ENCODE measurements at regions not wholly inside any gene's neighbourhood (a gene's known extent, or its start where the extent isn't known, plus 50 kb on each side); places are given as distances from the start of the nearest gene placed in this dataset.

DNA sequence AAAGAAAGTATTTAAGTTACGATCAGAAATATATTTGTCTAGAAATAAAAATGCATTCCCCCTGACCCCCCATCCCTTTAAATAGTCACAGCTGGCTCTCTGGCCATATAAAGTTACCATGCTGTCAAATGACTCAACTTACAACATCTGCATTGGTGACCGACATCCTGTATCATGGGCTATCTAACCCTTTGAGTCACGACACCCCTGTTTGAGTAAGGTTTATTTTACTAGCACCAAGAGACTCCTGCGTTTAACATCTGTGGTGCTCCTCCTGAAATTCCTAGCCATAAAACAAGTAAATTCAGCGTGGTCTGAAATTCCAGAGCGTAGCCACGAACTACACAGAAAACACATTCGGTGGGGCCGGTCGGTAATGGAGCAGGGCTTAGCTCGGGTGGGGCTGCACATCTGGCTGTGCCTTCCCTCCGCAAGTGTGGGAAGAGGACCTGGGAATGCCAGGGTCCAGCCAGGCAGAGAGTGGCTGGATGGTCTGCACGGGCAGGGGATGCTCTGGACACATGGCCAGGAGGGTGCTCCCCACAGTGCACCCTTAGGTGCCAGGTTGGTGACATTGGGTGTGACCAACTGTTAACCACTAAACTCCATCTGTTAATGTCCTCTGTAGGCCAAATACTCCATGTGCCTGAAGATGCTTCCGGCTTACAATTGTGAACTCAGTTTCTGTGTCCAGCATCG lies 53.0 kb upstream of the CLDN14 start:
- no peak overlapping the region for H3K4me3 ChIP-seq (ENCODE audit: low read length)
- no peak for TF ChIP-seq ZNF274 (IDR thresholded peaks at IDR 0.05; ENCODE audit: low read depth, low read length)

DNA sequence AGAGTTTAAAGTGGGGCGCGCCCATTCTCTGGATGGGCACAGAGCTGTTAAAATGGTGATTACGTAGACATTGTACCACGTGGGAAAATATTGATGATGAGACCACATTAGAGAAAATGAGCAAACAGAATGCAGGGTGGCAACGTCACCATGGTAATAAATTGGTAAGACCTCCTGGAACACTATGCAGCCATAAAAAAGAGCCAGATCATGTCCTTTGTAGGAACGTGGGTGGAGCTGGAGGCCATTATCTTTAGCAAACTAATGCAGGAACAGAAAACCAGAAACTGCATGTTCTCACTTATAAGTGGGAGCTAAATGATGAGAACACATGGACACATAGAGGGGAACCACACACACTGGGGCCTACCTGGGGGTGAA lies 53.5 kb upstream of the CLDN14 start:
- no peak for TF ChIP-seq ZNF274 (IDR thresholded peaks at IDR 0.05; ENCODE audit: low read depth, low read length)
- H3K4me3 ChIP-seq (ENCODE audit: low read length), result no peak overlapping the region

DNA sequence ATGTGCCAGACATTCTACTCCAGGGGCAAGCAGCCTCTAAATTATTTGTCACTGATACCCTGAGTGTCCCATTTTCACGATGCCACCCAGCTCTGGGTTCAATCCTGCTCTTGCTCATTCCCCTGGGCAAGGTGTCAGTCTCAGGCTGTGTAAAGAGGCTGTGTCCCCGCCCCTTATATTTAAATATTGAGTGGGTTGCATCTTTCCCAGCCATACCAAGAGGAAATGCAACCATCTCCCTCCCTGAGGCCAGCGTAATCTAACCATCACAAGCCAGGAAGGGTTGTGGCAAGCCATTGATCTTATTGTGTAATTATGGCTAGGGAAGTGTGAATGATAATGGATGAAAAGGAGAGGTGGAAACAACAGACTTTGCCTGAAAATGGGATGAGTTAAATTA lies 54.7 kb upstream of the CLDN14 start:
- no peak for TF ChIP-seq ZNF274 (IDR thresholded peaks at IDR 0.05; ENCODE audit: low read depth, low read length)
- no peak overlapping the region for H3K4me3 ChIP-seq (ENCODE audit: low read length)

DNA sequence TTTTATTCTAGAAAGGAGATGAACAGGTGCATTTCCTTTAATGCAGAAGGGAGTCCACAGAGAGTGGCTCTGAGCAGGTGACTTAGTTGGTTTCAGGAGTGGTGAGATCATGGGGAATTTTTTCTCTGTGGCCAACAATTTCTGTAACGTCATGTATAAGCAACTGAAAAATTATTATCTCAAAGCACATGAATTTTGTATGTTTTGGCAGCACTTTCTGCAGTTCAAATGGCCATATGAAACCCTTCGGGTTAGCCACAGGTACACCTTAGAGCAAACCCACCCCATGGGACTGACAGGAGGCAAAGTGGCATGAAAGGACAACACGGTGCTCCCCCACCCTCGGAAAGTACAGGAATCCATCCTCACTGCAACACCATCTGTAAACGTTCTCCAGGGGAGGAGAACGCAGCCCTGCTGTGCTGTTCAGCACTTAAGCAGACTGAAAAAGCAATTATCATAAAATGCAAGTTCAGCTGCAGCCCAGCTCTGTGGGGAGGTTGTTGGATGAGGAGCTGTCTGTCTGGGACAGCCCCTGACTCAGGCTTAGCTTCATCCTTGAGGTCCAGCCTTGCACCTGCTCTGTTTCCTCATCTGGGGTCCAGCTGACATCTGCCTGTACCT lies 55.8 kb upstream of the CLDN14 start:
- no peak for TF ChIP-seq ZNF274 (IDR thresholded peaks at IDR 0.05; ENCODE audit: low read depth, low read length)

DNA sequence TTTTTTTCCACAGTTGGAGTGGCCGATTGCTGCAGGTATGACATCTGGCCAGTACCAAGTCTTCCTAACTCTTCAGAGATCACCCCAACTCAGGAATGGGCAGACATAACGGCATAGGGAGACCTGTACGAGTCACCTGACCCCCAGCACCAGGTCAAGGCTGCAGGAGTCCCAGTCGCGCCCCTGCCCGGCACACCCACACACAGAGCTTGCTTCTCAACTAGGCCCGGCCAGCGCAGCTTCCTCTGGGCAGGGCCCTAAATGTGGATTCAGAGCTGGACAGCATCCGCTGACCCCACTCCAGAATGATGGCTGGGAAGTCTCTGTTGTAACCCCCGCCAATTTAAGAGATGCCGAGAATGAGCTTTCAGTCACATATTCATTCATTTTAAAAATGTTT lies 58.8 kb upstream of the CLDN14 start:
- no peak for TF ChIP-seq ZNF274 (IDR thresholded peaks at IDR 0.05; ENCODE audit: low read depth, low read length)
- no peak overlapping the region for H3K4me3 ChIP-seq (ENCODE audit: low read length)

More for the DNA sequence above, 55.8 kb upstream of the CLDN14 start:
- no peak overlapping the region for H3K4me3 ChIP-seq (ENCODE audit: low read length)

DNA sequence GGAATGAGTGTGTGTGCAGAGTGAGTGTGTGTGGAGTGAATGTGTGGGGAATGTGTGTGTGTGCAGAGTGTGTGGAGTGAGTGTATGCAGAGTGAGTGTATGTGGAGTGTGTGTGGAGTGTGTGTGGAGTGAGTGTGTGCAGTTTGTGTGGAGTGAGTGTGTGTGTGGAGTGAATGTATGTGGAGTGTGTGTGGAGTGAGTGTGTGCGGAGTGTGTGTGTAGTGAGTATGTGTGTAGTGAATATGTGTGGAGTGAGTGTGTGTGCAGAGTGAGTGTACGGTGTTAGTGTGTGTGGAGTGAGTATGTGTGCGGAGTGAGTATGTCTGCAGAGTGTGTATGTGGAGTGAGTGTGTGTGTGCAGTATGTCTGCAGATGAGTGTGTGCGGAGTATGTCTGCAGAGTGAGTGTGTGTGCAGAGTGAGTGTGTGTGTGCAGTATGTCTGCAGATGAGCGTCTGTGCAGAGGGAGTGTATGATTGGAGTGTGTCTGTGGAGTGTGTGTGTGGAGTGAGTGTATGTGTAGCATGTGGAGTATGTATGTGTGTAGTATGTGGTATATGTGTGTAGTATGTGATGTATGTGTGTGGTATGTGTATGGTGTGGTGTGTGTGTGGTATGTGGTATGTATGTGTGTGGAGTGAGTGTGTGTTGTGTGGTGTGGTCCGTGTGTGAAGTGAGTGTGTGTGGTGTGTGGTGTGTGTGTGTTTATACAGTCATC lies 59.7 kb upstream of the CLDN14 start:
- H3K4me3 ChIP-seq (ENCODE audit: low read length), result no peak overlapping the region
- TF ChIP-seq ZNF274 (IDR thresholded peaks at IDR 0.05; ENCODE audit: low read depth, low read length), result no peak

DNA sequence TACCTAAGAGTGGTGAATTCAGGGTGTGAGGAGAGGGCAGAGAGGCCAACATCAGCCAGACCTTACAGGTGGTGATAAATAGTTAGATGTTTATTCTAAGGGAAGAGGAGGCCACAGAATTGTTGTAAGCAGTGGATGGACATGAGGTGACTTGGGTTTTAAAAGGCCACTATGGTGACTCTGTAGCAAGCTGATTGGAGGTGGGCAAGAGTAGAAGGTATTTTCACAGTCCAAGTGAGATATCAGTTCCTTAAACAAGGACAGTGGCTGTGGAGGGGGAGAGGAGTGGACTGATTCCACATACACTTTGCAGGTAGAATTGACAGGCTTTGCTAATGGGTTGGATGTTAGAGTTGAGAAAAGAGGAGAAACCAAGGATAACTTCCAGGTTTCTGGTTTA lies 60.8 kb upstream of the CLDN14 start:
- no peak for TF ChIP-seq ZNF274 (IDR thresholded peaks at IDR 0.05; ENCODE audit: low read depth, low read length)
- H3K4me3 ChIP-seq (ENCODE audit: low read length), result peak overlapping the region; percentile 32; the same call in 1 of the 2 replicates

DNA sequence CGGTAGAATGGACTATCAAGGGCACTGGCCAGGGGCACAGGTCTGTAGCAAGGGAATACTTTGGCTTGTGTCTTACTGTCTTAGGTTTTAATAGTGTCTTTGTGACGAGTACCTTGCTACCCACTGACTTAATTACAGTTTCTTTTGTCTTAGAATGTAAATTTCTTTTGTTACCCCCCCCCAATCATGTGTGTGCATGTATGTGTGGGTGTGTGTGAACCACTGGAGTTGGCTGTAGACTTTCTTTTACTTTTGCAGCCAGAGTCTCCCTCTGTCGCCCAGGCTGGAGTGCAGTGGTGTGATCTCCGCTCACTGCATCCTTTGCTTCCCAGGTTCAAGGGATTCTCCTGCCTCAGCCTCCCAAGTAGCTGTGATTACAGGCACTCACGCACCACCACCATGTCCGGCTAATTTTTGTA lies 61.8 kb upstream of the CLDN14 start:
- H3K4me3 ChIP-seq (ENCODE audit: low read length), result peak overlapping the region; percentile 24
- TF ChIP-seq ZNF274 (IDR thresholded peaks at IDR 0.05; ENCODE audit: low read depth, low read length), result no peak

DNA sequence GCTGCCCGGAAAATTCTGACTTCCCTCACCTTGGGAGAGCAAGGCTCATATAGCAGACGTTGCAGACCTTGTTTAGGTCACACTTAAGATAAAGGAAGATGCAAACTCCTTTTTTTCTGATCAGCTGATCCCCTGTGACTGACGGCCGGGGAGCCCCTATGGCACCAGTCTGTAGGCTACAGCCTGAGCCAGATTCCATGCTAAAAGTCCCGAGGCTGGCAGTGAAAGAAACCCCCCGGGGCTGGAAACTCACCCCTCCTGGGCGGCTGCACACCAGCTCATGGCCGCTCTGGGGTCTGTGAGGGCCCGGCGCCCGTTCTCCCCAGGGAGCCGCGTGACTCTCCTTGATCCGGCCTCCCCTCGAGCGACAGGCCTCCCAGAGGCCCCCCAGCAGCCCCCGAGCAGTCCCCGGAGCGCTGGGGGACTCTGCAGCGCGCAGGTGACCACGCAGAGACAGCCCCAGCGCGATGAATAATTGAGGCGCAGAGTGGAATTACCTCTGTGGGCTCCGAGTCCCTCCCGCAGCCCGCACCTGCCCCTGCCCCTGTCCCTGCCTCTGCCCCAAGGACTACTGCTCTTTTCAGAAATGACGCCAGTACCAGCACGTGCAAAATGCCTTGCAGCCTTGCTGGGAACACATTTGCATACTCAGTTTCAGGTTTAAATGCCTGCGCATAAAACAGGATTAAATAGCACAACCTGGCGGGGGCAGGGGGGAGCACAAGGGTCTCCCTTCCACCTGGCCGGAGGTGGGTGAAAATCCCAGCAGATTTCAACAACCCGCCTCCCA lies 62.6 kb upstream of the CLDN14 start:
- H3K4me3 ChIP-seq (ENCODE audit: low read length), result peak overlapping the region; percentile 24; the same call in 1 of the 2 replicates
- TF ChIP-seq ZNF274 (IDR thresholded peaks at IDR 0.05; ENCODE audit: low read depth, low read length), result no peak

DNA sequence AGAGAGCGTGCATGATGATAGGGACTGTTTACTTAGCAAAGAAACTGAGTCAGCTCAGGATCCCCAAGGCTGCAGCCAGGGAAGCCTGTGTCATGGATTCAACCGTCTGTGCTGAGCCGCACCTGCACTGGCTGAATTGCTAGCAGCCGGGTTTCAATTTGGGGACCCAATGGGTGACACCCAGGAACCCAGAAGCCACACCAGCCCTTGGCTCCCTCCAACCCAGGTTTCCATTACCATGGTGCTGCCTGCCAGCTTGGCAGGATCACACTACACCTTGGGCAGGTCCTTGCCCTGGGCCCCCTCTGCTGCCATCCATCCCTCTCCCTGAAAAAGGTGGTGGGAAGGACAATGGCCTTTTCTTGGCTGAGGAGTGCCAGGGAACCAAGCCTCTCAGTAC lies 64.0 kb upstream of the CLDN14 start:
- H3K4me3 ChIP-seq (ENCODE audit: low read length), result no peak overlapping the region
- TF ChIP-seq ZNF274 (IDR thresholded peaks at IDR 0.05; ENCODE audit: low read depth, low read length), result no peak

DNA sequence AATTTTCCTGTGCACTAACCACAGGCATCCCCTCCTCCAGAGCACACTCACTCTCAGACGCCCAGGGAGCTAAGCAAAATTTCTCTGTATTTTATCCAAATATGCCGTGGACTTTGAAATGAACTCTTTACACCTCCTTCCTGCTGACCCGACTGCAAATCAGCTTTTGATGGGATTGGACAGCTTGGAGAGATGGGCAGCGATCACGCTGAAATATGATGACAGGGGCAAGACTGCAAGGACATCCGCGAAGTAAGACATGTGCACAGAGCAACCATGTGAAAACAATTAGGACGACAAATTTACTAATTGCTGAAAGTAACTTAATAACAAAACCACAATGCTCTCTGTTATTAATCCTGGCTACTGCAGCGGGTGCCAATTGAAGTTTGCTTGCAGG lies 64.6 kb upstream of the CLDN14 start:
- no peak overlapping the region for H3K4me3 ChIP-seq (ENCODE audit: low read length)
- no peak for TF ChIP-seq ZNF274 (IDR thresholded peaks at IDR 0.05; ENCODE audit: low read depth, low read length)

DNA sequence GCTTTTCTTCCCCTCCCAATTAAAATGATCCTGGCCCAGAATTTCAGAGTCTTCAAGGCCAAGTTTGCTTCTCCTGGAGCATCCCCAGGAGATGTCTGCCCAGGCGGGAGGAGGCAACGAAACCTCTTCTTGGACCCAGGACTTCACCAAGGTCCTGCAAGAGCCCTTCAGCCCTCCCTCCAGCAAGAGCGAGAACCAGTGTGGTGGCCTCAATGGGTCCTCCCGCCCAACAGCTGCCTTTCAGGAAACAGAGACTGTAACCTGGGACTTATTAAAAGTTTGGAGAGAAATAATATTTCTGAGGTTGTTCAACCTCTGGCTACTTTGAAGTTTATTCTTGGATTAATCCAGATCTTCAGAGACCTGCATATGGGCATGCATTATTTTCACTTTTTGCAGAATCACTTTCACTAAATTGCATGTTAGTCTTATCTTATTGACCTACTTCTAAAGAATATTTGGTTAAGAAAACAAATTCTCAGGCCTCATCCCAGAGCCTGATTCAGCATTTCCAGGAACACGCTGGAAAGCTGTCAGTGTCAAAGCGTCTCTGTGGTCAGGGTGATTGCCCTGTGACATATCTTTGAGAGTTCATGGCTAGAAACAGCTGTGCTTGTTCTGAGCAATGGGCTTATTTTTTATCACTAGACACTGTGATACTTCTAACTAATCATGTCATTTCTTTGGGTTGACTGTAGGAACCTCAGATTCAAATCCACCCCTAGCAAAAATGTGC lies 66.0 kb upstream of the CLDN14 start:
- no peak overlapping the region for H3K4me3 ChIP-seq (ENCODE audit: low read length)
- TF ChIP-seq ZNF274 (IDR thresholded peaks at IDR 0.05; ENCODE audit: low read depth, low read length), result no peak

DNA sequence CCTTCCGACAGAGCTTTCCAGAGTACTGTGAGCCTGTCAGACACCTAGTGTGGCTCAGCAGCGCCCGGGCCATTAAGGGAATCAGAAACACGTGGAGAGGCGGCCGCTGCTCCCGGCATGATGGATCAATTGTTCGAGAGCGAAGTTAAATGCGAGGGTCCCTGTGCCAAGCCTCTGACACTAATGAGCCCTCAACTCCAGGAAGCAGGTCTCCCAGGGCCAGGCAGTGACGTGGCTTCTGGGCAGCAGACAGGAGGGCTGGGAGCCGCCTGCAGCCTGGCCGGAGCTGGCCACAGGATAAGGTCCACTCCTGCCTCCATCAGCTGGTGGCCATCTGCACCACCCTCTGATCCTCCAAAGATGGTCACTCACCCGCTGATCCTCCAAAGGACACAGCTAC lies 67.5 kb upstream of the CLDN14 start:
- no peak overlapping the region for H3K4me3 ChIP-seq (ENCODE audit: low read length)

DNA sequence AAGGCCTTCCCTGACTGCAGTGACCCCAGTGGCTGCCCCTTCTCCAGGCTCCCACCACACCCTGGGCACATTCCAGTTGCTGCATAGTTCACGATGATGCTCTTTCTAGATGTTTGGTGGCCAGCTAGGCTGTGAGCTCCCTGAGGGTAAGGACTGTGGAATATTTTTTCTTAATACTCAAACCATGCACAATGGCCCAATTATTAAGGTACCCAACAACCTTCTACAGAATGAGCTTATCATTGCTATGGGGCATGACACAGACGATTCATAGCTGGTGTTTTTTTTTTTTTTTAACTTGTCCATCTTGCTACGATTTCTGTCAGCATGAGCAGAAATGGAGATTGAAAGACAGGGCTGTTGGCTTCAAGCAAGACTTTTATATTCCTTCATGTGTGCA lies 68.9 kb upstream of the CLDN14 start:
- no peak overlapping the region for H3K4me3 ChIP-seq (ENCODE audit: low read length)
- no peak for TF ChIP-seq ZNF274 (IDR thresholded peaks at IDR 0.05; ENCODE audit: low read depth, low read length)

More for the DNA sequence above, 67.5 kb upstream of the CLDN14 start:
- no peak for TF ChIP-seq ZNF274 (IDR thresholded peaks at IDR 0.05; ENCODE audit: low read depth, low read length)
